WTC11 (cell line): ENCODE measurements at regions not wholly inside any gene's neighbourhood (a gene's known extent, or its start where the extent isn't known, plus 50 kb on each side); places are given as distances from the start of the nearest gene placed in this dataset.

Experiments
- ATAC-seq: fragments of 200-7000 bp; cut with Tn5 transposase; 2 replicates; pipeline ENCODE4 v1.10.0; 2021; ENCODE audit warnings: mild to moderate bottlenecking, moderate library complexity
- CTCF ChIA-PET: fragments of 300-600 bp; sonication (Branson Sonifier 250); formaldehyde crosslinking; loops from one replicate; lab custom pipeline; 2021; ENCODE audit warnings: antibody characterized with exemption; lab: Charles Lee
- POLR2A ChIA-PET: fragments of 350-600 bp; sonication (Branson Sonifier 250); formaldehyde crosslinking; loops from one replicate; lab custom pipeline; 2021; ENCODE audit warnings: antibody characterized with exemption; lab: Charles Lee
- DNase-seq: peaks from one replicate; pipeline ENCODE4 v3.0.0; 2021; ENCODE audit warnings: low spot score
- H3K27ac Mint-ChIP-seq: 2 replicates; pipeline ENCODE4 v1.8.0; 2021; ENCODE audit warnings: mixed read lengths
- H3K27me3 Mint-ChIP-seq: 2 replicates; pipeline ENCODE4 v1.8.0; 2021; ENCODE audit warnings: low read depth, mild to moderate bottlenecking, moderate library complexity, mixed read lengths
- H3K36me3 Mint-ChIP-seq: 2 replicates; pipeline ENCODE4 v1.8.0; 2021; ENCODE audit warnings: mixed read lengths
- H3K4me1 Mint-ChIP-seq: 2 replicates; pipeline ENCODE4 v1.8.0; 2022; ENCODE audit warnings: mixed read lengths
- H3K4me3 Mint-ChIP-seq: 2 replicates; pipeline ENCODE4 v1.8.0; 2021; ENCODE audit warnings: mild to moderate bottlenecking, moderate library complexity, mixed read lengths
- H3K9me3 Mint-ChIP-seq: 2 replicates; pipeline ENCODE4 v1.8.0; 2021; ENCODE audit warnings: mixed read lengths
- CDX4 ChIP-seq: fragments of 250-450 bp; sonication (Bioruptor Pico); IDR thresholded peaks from 2 replicates; pipeline ENCODE4 v1.9.0; 2021; ENCODE audit warnings: moderate library complexity, mild to moderate bottlenecking, inconsistent platforms, borderline replicate concordance
- ETV6 ChIP-seq: sonication (generic); formaldehyde crosslinking; IDR thresholded peaks from 2 replicates; pipeline ENCODE4 v1.8.1; 2022; ENCODE audit warnings: mild to moderate bottlenecking, missing genetic modification reagents
- FOXK1 ChIP-seq: sonication (generic); formaldehyde crosslinking; IDR thresholded peaks from 2 replicates; pipeline ENCODE4 v1.8.0; 2022; ENCODE audit warnings: mild to moderate bottlenecking, moderate library complexity, missing genetic modification reagents
- FOXP1 ChIP-seq: sonication (generic); formaldehyde crosslinking; IDR thresholded peaks from 2 replicates; pipeline ENCODE4 v1.8.0; 2022; ENCODE audit warnings: missing genetic modification reagents, mild to moderate bottlenecking, moderate library complexity, borderline replicate concordance
- GABPB1 ChIP-seq: sonication (generic); formaldehyde crosslinking; IDR thresholded peaks from 2 replicates; pipeline ENCODE4 v1.8.1; 2023; ENCODE audit warnings: mild to moderate bottlenecking, missing genetic modification reagents
- HMGA2 ChIP-seq: fragments of 250-450 bp; sonication (Bioruptor Pico); IDR thresholded peaks from 2 replicates; pipeline ENCODE4 v1.4.0; 2021; ENCODE audit warnings: mild to moderate bottlenecking, moderate library complexity
- NFYB ChIP-seq: sonication (generic); formaldehyde crosslinking; conservative IDR thresholded peaks from 2 replicates; pipeline ENCODE4 v1.8.0; 2022; ENCODE audit warnings: low read depth, missing genetic modification reagents
- OVOL2 ChIP-seq: fragments of 250-450 bp; sonication (Bioruptor Pico); IDR thresholded peaks from 2 replicates; pipeline ENCODE4 v1.9.0; 2021; ENCODE audit warnings: mild to moderate bottlenecking, borderline replicate concordance
- SP1 ChIP-seq: sonication (generic); formaldehyde crosslinking; conservative IDR thresholded peaks from 2 replicates; pipeline ENCODE4 v1.8.1; 2022; ENCODE audit warnings: missing genetic modification reagents
- TCF7 ChIP-seq: sonication (generic); formaldehyde crosslinking; IDR thresholded peaks from 2 replicates; pipeline ENCODE4 v1.8.0; 2022; ENCODE audit warnings: mild to moderate bottlenecking, low read depth, missing genetic modification reagents, moderate library complexity
- ZNF232 ChIP-seq: sonication (generic); formaldehyde crosslinking; IDR thresholded peaks from 2 replicates; pipeline ENCODE4 v1.8.0; 2022; ENCODE audit warnings: mild to moderate bottlenecking, missing genetic modification reagents
- ZNF263 ChIP-seq: sonication (generic); formaldehyde crosslinking; IDR thresholded peaks from 2 replicates; pipeline ENCODE4 v1.8.1; 2022; ENCODE audit warnings: low read depth, mild to moderate bottlenecking, moderate library complexity, missing genetic modification reagents
- ZNF425 ChIP-seq: fragments of 250-450 bp; sonication (Bioruptor Pico); conservative IDR thresholded peaks from 2 replicates; pipeline ENCODE4 v1.9.0; 2021; ENCODE audit warnings: mild to moderate bottlenecking
- TF ChIP-seq, protein P1 (sequence below): fragments of 250-450 bp; sonication (Bioruptor Pico); IDR thresholded peaks from 2 replicates; pipeline ENCODE4 v1.9.0; 2021; ENCODE audit warnings: mild to moderate bottlenecking
- TF ChIP-seq, protein P2 (sequence below): sonication (generic); formaldehyde crosslinking; IDR thresholded peaks from 2 replicates; pipeline ENCODE4 v1.8.1; 2023; ENCODE audit warnings: mild to moderate bottlenecking, missing genetic modification reagents, borderline replicate concordance

- no peak for TF ChIP-seq CDX4 (CRISPR knock-in tag)
- TF ChIP-seq, protein P1, sequence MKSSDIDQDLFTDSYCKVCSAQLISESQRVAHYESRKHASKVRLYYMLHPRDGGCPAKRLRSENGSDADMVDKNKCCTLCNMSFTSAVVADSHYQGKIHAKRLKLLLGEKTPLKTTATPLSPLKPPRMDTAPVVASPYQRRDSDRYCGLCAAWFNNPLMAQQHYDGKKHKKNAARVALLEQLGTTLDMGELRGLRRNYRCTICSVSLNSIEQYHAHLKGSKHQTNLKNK (CRISPR knock-in tag): no peak
- TF ChIP-seq, all 79 proteins: peak for 0
Measured at GRCh38 chr6:98470821-98471220, 363.6 kb upstream of the POU3F2 start (continued).

DNA sequence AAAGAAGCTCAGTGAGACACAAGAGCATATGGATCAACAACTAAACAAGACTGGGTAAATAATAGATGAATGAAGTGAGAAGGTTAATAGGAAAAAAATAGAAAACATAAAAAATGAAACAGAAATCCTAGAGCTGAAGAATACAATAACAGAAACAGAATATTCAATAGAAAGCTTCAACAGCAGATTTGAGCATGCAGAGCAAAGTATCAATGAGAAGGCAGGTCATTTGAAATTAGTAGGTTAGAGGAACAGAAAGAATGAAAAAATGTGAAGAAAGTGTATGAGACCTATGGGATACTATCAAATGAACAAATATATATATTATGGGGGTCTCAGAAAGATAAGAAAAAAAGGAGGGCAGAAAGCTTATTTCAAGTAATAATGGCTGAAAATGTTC, 362.9 kb upstream of the POU3F2 start:
- ChIA-PET CTCF (no interaction called here), POLR2A (no interaction called here)
- H3K27me3 Mint-ChIP-seq: peaks cover 3% of the 10 kb centered on the region
- no peaks in the 10 kb centered on the region for H3K4me1 Mint-ChIP-seq
- no peak for TF ChIP-seq FOXP1 (CRISPR knock-in tag)
- TF ChIP-seq OVOL2 (CRISPR knock-in tag): no peak
- no peak for TF ChIP-seq ZNF425 (CRISPR knock-in tag)
- H3K36me3 Mint-ChIP-seq: no peaks in the 10 kb centered on the region
- H3K27ac Mint-ChIP-seq: no peak overlapping the region
- DNase-seq: no peak
- no peak overlapping the region for H3K4me3 Mint-ChIP-seq
- peaks cover 6% of the 10 kb centered on the region for H3K9me3 Mint-ChIP-seq
- ATAC-seq: no peak

- no peak for ATAC-seq
- ChIA-PET CTCF (no interaction called here), POLR2A (no interaction called here)
- 0 out of 2 replicates have a peak, but pooled peaks cover 2% of the 10 kb centered on the region for H3K36me3 Mint-ChIP-seq
- TF ChIP-seq NFYB (CRISPR knock-in tag): no peak
- no peak for TF ChIP-seq ETV6 (CRISPR knock-in tag)
- no peak for TF ChIP-seq TCF7
- TF ChIP-seq GABPB1 (CRISPR knock-in tag): no peak
- TF ChIP-seq HMGA2 (CRISPR knock-in tag): no peak
- TF ChIP-seq ZNF263 (CRISPR knock-in tag): no peak
- no peak for TF ChIP-seq FOXK1 (CRISPR knock-in tag)
- no peak for TF ChIP-seq SP1 (CRISPR knock-in tag)
- TF ChIP-seq, protein P2, sequence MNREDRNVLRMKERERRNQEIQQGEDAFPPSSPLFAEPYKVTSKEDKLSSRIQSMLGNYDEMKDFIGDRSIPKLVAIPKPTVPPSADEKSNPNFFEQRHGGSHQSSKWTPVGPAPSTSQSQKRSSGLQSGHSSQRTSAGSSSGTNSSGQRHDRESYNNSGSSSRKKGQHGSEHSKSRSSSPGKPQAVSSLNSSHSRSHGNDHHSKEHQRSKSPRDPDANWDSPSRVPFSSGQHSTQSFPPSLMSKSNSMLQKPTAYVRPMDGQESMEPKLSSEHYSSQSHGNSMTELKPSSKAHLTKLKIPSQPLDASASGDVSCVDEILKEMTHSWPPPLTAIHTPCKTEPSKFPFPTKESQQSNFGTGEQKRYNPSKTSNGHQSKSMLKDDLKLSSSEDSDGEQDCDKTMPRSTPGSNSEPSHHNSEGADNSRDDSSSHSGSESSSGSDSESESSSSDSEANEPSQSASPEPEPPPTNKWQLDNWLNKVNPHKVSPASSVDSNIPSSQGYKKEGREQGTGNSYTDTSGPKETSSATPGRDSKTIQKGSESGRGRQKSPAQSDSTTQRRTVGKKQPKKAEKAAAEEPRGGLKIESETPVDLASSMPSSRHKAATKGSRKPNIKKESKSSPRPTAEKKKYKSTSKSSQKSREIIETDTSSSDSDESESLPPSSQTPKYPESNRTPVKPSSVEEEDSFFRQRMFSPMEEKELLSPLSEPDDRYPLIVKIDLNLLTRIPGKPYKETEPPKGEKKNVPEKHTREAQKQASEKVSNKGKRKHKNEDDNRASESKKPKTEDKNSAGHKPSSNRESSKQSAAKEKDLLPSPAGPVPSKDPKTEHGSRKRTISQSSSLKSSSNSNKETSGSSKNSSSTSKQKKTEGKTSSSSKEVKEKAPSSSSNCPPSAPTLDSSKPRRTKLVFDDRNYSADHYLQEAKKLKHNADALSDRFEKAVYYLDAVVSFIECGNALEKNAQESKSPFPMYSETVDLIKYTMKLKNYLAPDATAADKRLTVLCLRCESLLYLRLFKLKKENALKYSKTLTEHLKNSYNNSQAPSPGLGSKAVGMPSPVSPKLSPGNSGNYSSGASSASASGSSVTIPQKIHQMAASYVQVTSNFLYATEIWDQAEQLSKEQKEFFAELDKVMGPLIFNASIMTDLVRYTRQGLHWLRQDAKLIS (CRISPR knock-in tag): no peak
- no peaks in the 10 kb centered on the region for H3K27me3 Mint-ChIP-seq
- H3K9me3 Mint-ChIP-seq: peaks cover 7% of the 10 kb centered on the region
- H3K4me1 Mint-ChIP-seq: no peaks in the 10 kb centered on the region
- no peak for DNase-seq
- H3K27ac Mint-ChIP-seq: no peak overlapping the region
- no peak overlapping the region for H3K4me3 Mint-ChIP-seq
Measured at GRCh38 chr6:98477231-98477630, 357.1 kb upstream of the POU3F2 start.

DNA sequence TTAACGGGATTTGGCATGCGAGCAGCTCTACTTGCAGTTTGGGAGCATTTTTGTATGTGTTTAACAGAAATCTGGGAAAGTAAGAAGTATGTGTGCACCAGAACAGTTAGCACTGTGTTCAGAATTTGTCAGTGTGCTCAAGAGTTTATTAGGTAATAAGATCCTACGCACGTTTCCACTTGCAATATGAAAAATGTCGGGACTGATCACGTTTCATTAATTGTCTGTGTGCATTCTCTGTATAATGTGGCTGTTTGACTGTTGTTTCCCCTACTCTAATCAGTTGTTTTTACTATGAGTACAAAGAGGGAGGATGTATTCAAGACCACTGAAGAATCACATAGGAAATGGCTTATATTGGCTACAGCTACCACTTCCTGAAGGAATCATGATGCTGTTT, 349.7 kb upstream of the POU3F2 start:
- Mint-ChIP-seq H3K27me3 (no peaks in the 10 kb centered on the region), H3K9me3 (peaks cover 7% of the 10 kb centered on the region)

More for the DNA sequence above, 349.7 kb upstream of the POU3F2 start:
- POLR2A ChIA-PET: no interaction called here
- ATAC-seq (no peak), DNase-seq (no peak)
- no peak overlapping the region for H3K4me3 Mint-ChIP-seq
- no peak for TF ChIP-seq ZNF232
- H3K27ac Mint-ChIP-seq: no peak overlapping the region
- H3K36me3 Mint-ChIP-seq: 0 out of 2 replicates have a peak, but pooled peaks cover 2% of the 10 kb centered on the region
- H3K4me1 Mint-ChIP-seq: peaks cover 40% of the 10 kb centered on the region
- CTCF ChIA-PET: no interaction called here
